ENCODE measurements at regions not wholly inside any gene's neighbourhood (a gene's known extent, or its start where the extent isn't known, plus 50 kb on each side); places are given as distances from the start of the nearest gene placed in this dataset.

- H3K4me3 ChIP-seq (ENCODE audit: control insufficient read depth in 2 of 3, extremely low read depth in 1 of 3, insufficient read depth in 2 of 3, low read depth in 1 of 3, low read length in 3 of 3), result no peak overlapping the region
- dilution Hi-C loops (cut with MboI; ENCODE audit: extremely low pct_ligation_motif_present, low sequenced_read_pairs), result no loop called here
- peaks cover 41% of the 10 kb centered on the region for H3K4me1 ChIP-seq (ENCODE audit: control insufficient read depth, extremely low read depth, insufficient read depth, low read length)
- TF ChIP-seq CTCF (optimal IDR thresholded peaks at IDR 0.05 in 1 of 3, IDR thresholded peaks at IDR 0.05 in 1 of 3, conservative IDR thresholded peaks at IDR 0.05 in 1 of 3; ENCODE audit: extremely low read depth in 1 of 3, insufficient read depth in 2 of 3, low read length in 3 of 3) (no peak), EZH2 (IDR thresholded peaks at IDR 0.05; ENCODE audit: low read length) (no peak)
- DNase-seq (ENCODE audit: low read depth, low spot score), result no peak
- no peak overlapping the region for H3K4me2 ChIP-seq (ENCODE audit: control insufficient read depth, extremely low read depth, insufficient read depth, low read depth, low read length)
- H3K9me3 ChIP-seq (ENCODE audit: control insufficient read depth, low read depth, low read length), result no peaks in the 10 kb centered on the region
- FAIRE-seq, result no peak
- no peak overlapping the region for H2AFZ ChIP-seq (ENCODE audit: control insufficient read depth, low read length)
- H3K79me2 ChIP-seq (ENCODE audit: control insufficient read depth, insufficient read depth, low read length), result no peaks in the 10 kb centered on the region
- no peaks in the 10 kb centered on the region for H4K20me1 ChIP-seq (ENCODE audit: control insufficient read depth, extremely low read depth, insufficient read depth, low read length)
- no peaks in the 10 kb centered on the region for H3K27me3 ChIP-seq (ENCODE audit: control insufficient read depth, extremely low read depth, insufficient read depth, low read length)
- H3K27ac ChIP-seq (ENCODE audit: control insufficient read depth, insufficient read depth, low read length), result no peak overlapping the region
- H3K36me3 ChIP-seq (ENCODE audit: control insufficient read depth in 2 of 2, extremely low read depth in 1 of 2, insufficient read depth in 2 of 2, low read length in 2 of 2), result no peaks in the 10 kb centered on the region
- no peak overlapping the region for H3K9ac ChIP-seq (ENCODE audit: control insufficient read depth, extremely low read depth, insufficient read depth, low read length)
- no peaks in the 10 kb centered on the region for H3K9me1 ChIP-seq (ENCODE audit: control insufficient read depth, extremely low read depth, insufficient read depth, low read length)
These were observed 80.9 kb upstream of the FUT8 start for GRCh38 chr14:65331652-65332051.

GRCh38 chr14:65332141-65332871, 80.2 kb upstream of the FUT8 start:
- peak overlapping the region; percentile 39 for H2AFZ ChIP-seq (ENCODE audit: control insufficient read depth, low read length)
- no peaks in the 10 kb centered on the region for H3K27me3 ChIP-seq (ENCODE audit: control insufficient read depth, extremely low read depth, insufficient read depth, low read length)
- no peaks in the 10 kb centered on the region for H3K9me3 ChIP-seq (ENCODE audit: control insufficient read depth, low read depth, low read length)
- FAIRE-seq, result peak; percentile 78
- H3K36me3 ChIP-seq (ENCODE audit: control insufficient read depth in 2 of 2, extremely low read depth in 1 of 2, insufficient read depth in 2 of 2, low read length in 2 of 2), result no peaks in the 10 kb centered on the region
- no peak overlapping the region for H3K27ac ChIP-seq (ENCODE audit: control insufficient read depth, insufficient read depth, low read length)
- no peaks in the 10 kb centered on the region for H3K9me1 ChIP-seq (ENCODE audit: control insufficient read depth, extremely low read depth, insufficient read depth, low read length)
- H3K4me3 ChIP-seq (ENCODE audit: control insufficient read depth in 2 of 3, extremely low read depth in 1 of 3, insufficient read depth in 2 of 3, low read depth in 1 of 3, low read length in 3 of 3), result no peak overlapping the region
- peaks cover 41% of the 10 kb centered on the region for H3K4me1 ChIP-seq (ENCODE audit: control insufficient read depth, extremely low read depth, insufficient read depth, low read length)
- TF ChIP-seq CTCF (optimal IDR thresholded peaks at IDR 0.05 in 1 of 3, IDR thresholded peaks at IDR 0.05 in 1 of 3, conservative IDR thresholded peaks at IDR 0.05 in 1 of 3; ENCODE audit: extremely low read depth in 1 of 3, insufficient read depth in 2 of 3, low read length in 3 of 3), result no peak
- TF ChIP-seq EZH2 (IDR thresholded peaks at IDR 0.05; ENCODE audit: low read length), result no peak
- dilution Hi-C loops (cut with MboI; ENCODE audit: extremely low pct_ligation_motif_present, low sequenced_read_pairs), result no loop called here
- H3K79me2 ChIP-seq (ENCODE audit: control insufficient read depth, insufficient read depth, low read length), result no peaks in the 10 kb centered on the region
- DNase-seq (ENCODE audit: low read depth, low spot score), result no peak
- no peak overlapping the region for H3K9ac ChIP-seq (ENCODE audit: control insufficient read depth, extremely low read depth, insufficient read depth, low read length)
- no peaks in the 10 kb centered on the region for H4K20me1 ChIP-seq (ENCODE audit: control insufficient read depth, extremely low read depth, insufficient read depth, low read length)
- no peak overlapping the region for H3K4me2 ChIP-seq (ENCODE audit: control insufficient read depth, extremely low read depth, insufficient read depth, low read depth, low read length)

Measured in keratinocyte (primary cell).